Neural cell (in vitro differentiated cells): ENCODE measurements at regions not wholly inside any gene's neighbourhood (a gene's known extent, or its start where the extent isn't known, plus 50 kb on each side); places are given as distances from the start of the nearest gene placed in this dataset.

Source experiments
- H2AFZ ChIP-seq: fragments of 200-600, 300-800 bp; sonication (generic), shearing (Covaris generic); 2 replicates; pipeline ENCODE4 v1.6.0; 2014; ENCODE audit warnings: low read depth, mild to moderate bottlenecking, antibody characterized with exemption, low read length, moderate library complexity
- H3F3A ChIP-seq: fragments of 200-600 bp; shearing (Covaris generic); 2 replicates; pipeline ENCODE4 v1.6.1; 2016; ENCODE audit warnings: mild to moderate bottlenecking, moderate library complexity, mixed read lengths, antibody characterized with exemption, low read length; ENCODE audit not compliant: insufficient read depth, poor library complexity, severe bottlenecking
- H3K27ac ChIP-seq: fragments of 200-600, 300-800 bp; sonication (generic), shearing (Covaris generic); 2 replicates; pipeline ENCODE4 v1.5.1; 2014; ENCODE audit warnings: mild to moderate bottlenecking, low read length, moderate library complexity
- H3K27me3 ChIP-seq: fragments of 300-800, 200-600 bp; sonication (generic), shearing (Covaris generic); 2 replicates; pipeline ENCODE4 v1.6.0; 2014; ENCODE audit warnings: mild to moderate bottlenecking, low read depth, low read length, moderate library complexity; ENCODE audit not compliant: insufficient read depth
- H3K36me3 ChIP-seq: fragments of 300-800, 200-600 bp; sonication (generic), shearing (Covaris generic); 2 replicates; pipeline ENCODE4 v1.5.1; 2014; ENCODE audit warnings: mild to moderate bottlenecking, antibody characterized with exemption, low read length, moderate library complexity; ENCODE audit not compliant: insufficient read depth
- H3K4me2 ChIP-seq: fragments of 300-800, 200-600 bp; sonication (generic), shearing (Covaris generic); 2 replicates; pipeline ENCODE4 v1.6.0; 2014; ENCODE audit warnings: mild to moderate bottlenecking, low read length
- H3K4me3 ChIP-seq: fragments of 300-800, 200-600 bp; sonication (generic), shearing (Covaris generic); 2 replicates; pipeline ENCODE4 v1.5.1; 2014; ENCODE audit warnings: mild to moderate bottlenecking, low read length, moderate library complexity
- H3K79me2 ChIP-seq: fragments of 200-600 bp; shearing (Covaris generic); replicated peaks from 2 replicates; pipeline ENCODE4 v1.6.0; 2014; ENCODE audit warnings: mild to moderate bottlenecking, low read length, moderate library complexity; ENCODE audit not compliant: insufficient read depth
- H3K9ac ChIP-seq: fragments of 300-800, 200-600 bp; sonication (generic), shearing (Covaris generic); 2 replicates; pipeline ENCODE4 v1.6.1; 2016; ENCODE audit warnings: mild to moderate bottlenecking, low read length, mixed read lengths
- H3K9me2 ChIP-seq: fragments of 200-600 bp; shearing (Covaris generic); 2 replicates; pipeline ENCODE4 v1.6.1; 2016; ENCODE audit warnings: mild to moderate bottlenecking, low read length, mixed read lengths; ENCODE audit not compliant: insufficient read depth
- H3K9me3 ChIP-seq: fragments of 200-600, 300-800 bp; sonication (generic), shearing (Covaris generic); 2 replicates; pipeline ENCODE4 v1.6.1; 2016; ENCODE audit warnings: mild to moderate bottlenecking, mixed run types, low read length, moderate library complexity, mixed read lengths
- H4K20me1 ChIP-seq: fragments of 200-600 bp; shearing (Covaris generic); 2 replicates; pipeline ENCODE4 v1.6.1; 2016; ENCODE audit warnings: mild to moderate bottlenecking, mixed run types; ENCODE audit not compliant: insufficient read depth
- CTCF ChIP-seq: fragments of 450-650 bp; IDR thresholded peaks from 2 replicates; pipeline ENCODE4 v1.5.1; 2014; ENCODE audit warnings: antibody characterized with exemption, mild to moderate bottlenecking, moderate library complexity; ENCODE audit not compliant: poor library complexity, severe bottlenecking
- EP300 ChIP-seq: fragments of 450-650 bp; conservative IDR thresholded peaks from 2 replicates; pipeline ENCODE4 v1.6.1; 2014; ENCODE audit warnings: antibody characterized with exemption, mild to moderate bottlenecking, moderate library complexity; ENCODE audit not compliant: poor library complexity, severe bottlenecking
- EZH2 ChIP-seq: fragments of 200-600, 300-800 bp; shearing (Covaris generic), sonication (generic); IDR thresholded peaks from 2 replicates; pipeline ENCODE4 v1.6.1; 2014; ENCODE audit warnings: antibody characterized with exemption, low read length, borderline replicate concordance, mild to moderate bottlenecking; ENCODE audit not compliant: insufficient read depth, poor library complexity, severe bottlenecking
- MXI1 ChIP-seq: fragments of 450-650 bp; conservative IDR thresholded peaks from 2 replicates; pipeline ENCODE4 v1.6.1; 2014; ENCODE audit warnings: antibody characterized with exemption, mild to moderate bottlenecking; ENCODE audit not compliant: poor library complexity, severe bottlenecking
- POLR2AphosphoS5 ChIP-seq: IDR thresholded peaks from 2 replicates; pipeline ENCODE4 v1.6.1; 2012
- RAD21 ChIP-seq: fragments of 450-650 bp; conservative IDR thresholded peaks from 2 replicates; pipeline ENCODE4 v1.6.1; 2014; ENCODE audit warnings: antibody characterized with exemption, mild to moderate bottlenecking, moderate library complexity
- REST ChIP-seq: IDR thresholded peaks from 2 replicates; pipeline ENCODE4 v1.6.1; 2012; ENCODE audit warnings: borderline replicate concordance
- SMC3 ChIP-seq: fragments of 450-650 bp; conservative IDR thresholded peaks from 2 replicates; pipeline ENCODE4 v1.6.1; 2014; ENCODE audit warnings: antibody characterized with exemption, mild to moderate bottlenecking, moderate library complexity; ENCODE audit not compliant: poor library complexity
- TAF1 ChIP-seq: IDR thresholded peaks from 2 replicates; pipeline ENCODE4 v1.6.1; 2012; ENCODE audit warnings: low read depth

- Histone ChIP-seq H3K9ac (no peak overlapping the region), H3K4me2 (no peak overlapping the region), H3K9me2 (no peaks in the 10 kb centered on the region), H3K9me3 (no peaks in the 10 kb centered on the region), H3K79me2 (no peaks in the 10 kb centered on the region), H4K20me1 (no peaks in the 10 kb centered on the region), H3F3A (no peaks in the 10 kb centered on the region), H3K27ac (no peak overlapping the region), H3K36me3 (no peaks in the 10 kb centered on the region), H3K4me3 (no peak overlapping the region), H2AFZ (no peak overlapping the region), H3K27me3 (no peaks in the 10 kb centered on the region)
- TF ChIP-seq SMC3 (no peak), EZH2 (no peak), RAD21 (no peak), MXI1 (no peak), CTCF (no peak), TAF1 (no peak), POLR2AphosphoS5 (no peak), REST (no peak), EP300 (no peak)
These were observed 216.7 kb upstream of the CELF2 start for GRCh38 chr10:10800961-10801360.

DNA sequence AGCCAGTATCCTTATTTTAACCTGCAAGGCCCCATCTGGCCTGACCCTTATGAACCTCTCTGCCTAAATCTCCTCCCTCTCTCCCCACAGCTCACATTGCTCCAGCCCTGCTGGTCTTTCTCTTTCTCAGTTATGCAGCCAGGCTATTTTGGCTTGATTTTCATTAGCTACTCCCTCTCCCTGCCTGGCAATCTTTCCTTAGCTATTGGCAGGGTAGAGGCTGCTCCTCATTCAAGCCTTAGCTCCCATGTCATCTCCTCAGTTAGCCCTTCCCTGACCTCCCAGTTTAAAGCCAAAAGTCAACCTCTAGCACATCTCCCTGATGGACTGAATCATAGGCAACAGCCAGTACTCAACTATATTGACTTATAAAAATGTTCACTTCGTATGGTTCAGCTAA is 214.4 kb upstream of the CELF2 start:
- Histone ChIP-seq H3K9me2 (no peaks in the 10 kb centered on the region), H3K36me3 (no peaks in the 10 kb centered on the region), H2AFZ (no peak overlapping the region), H3K4me3 (no peak overlapping the region), H3K9ac (no peak overlapping the region), H3K27ac (no peak overlapping the region), H3F3A (no peaks in the 10 kb centered on the region), H3K79me2 (no peaks in the 10 kb centered on the region), H3K9me3 (no peaks in the 10 kb centered on the region), H3K4me2 (no peak overlapping the region), H3K27me3 (no peaks in the 10 kb centered on the region), H4K20me1 (no peaks in the 10 kb centered on the region)
- TF ChIP-seq RAD21 (no peak), MXI1 (no peak), POLR2AphosphoS5 (no peak), EP300 (no peak), CTCF (no peak), SMC3 (no peak), EZH2 (no peak), REST (no peak)
